Ascending aorta (tissue), 2 donors: ENCODE measurements at regions not wholly inside any gene's neighbourhood (a gene's known extent, or its start where the extent isn't known, plus 50 kb on each side); places are given as distances from the start of the nearest gene placed in this dataset.

ENCODE experiments used
- DNase-seq, 2 donors: peaks; one replicate each; pipeline ENCODE4 v3.0.0-alpha.2; 2019; ENCODE audit warnings: low spot score in 2 of 2
- H3K27ac ChIP-seq, 2 donors: fragments of 200-600 bp; sonication (generic); one replicate each; pipeline ENCODE4 v1.5.1; 2016 to 2017; ENCODE audit warnings: mild to moderate bottlenecking in 1 of 2
- H3K27me3 ChIP-seq: fragments of 200-600 bp; sonication (generic); one replicate; pipeline ENCODE4 v1.5.1; 2017
- H3K36me3 ChIP-seq, 2 donors: fragments of 200-600 bp; sonication (generic); one replicate each; pipeline ENCODE4 v1.5.1; 2016
- H3K4me1 ChIP-seq, 2 donors: fragments of 200-600 bp; sonication (generic); one replicate each; pipeline ENCODE4 v1.5.1; 2016 to 2017; ENCODE audit warnings: mild to moderate bottlenecking in 1 of 2
- H3K4me3 ChIP-seq, 2 donors: fragments of 200-600 bp; sonication (generic); one replicate each; pipeline ENCODE4 v1.5.1; 2016 to 2017; ENCODE audit warnings: mild to moderate bottlenecking in 1 of 2
- H3K9me3 ChIP-seq, 2 donors: fragments of 200-600 bp; sonication (generic); one replicate each; pipeline ENCODE4 v1.5.1; 2016
- CTCF ChIP-seq, 3 experiments: fragments of 200-600 bp in 2 of 3; fragments of 450-650 bp in 1 of 3; sonication (generic) in 2 of 3; IDR thresholded peaks; one replicate each; pipeline ENCODE4 v1.5.1; 2016 to 2019; ENCODE audit warnings: antibody characterized with exemption in 3 of 3, mild to moderate bottlenecking in 1 of 3, moderate library complexity in 1 of 3
- intact Hi-C: fragments of 100-400 bp; cut with DNase I; formaldehyde crosslinking; loops from one replicate; pipeline ENCODE4 v1.15.1; 2023

- intact Hi-C loops, result no loop called here
- no peak overlapping the region for H3K4me3 ChIP-seq
- DNase-seq, result no peak
- no peaks in the 10 kb centered on the region for H3K36me3 ChIP-seq
- no peak for TF ChIP-seq CTCF (IDR thresholded peaks at IDR 0.05)
- no peak overlapping the region for H3K27ac ChIP-seq
- no peaks in the 10 kb centered on the region for H3K27me3 ChIP-seq
- H3K4me1 ChIP-seq, result no peaks in the 10 kb centered on the region
- no peaks in the 10 kb centered on the region for H3K9me3 ChIP-seq
These were observed 108.5 kb upstream of the CHD6 start for GRCh38 chr20:41726727-41727126.

- DNase-seq, result no peak
- TF ChIP-seq CTCF (IDR thresholded peaks at IDR 0.05), result no peak
- H3K9me3 ChIP-seq, result no peaks in the 10 kb centered on the region
- intact Hi-C loops, result no loop called here
- no peaks in the 10 kb centered on the region for H3K4me1 ChIP-seq
- H3K4me3 ChIP-seq, result no peak overlapping the region
- H3K36me3 ChIP-seq, result no peaks in the 10 kb centered on the region
- no peaks in the 10 kb centered on the region for H3K27me3 ChIP-seq
- H3K27ac ChIP-seq, result no peak overlapping the region
These were observed 101.0 kb upstream of the CHD6 start for GRCh38 chr20:41719151-41719550.

DNA sequence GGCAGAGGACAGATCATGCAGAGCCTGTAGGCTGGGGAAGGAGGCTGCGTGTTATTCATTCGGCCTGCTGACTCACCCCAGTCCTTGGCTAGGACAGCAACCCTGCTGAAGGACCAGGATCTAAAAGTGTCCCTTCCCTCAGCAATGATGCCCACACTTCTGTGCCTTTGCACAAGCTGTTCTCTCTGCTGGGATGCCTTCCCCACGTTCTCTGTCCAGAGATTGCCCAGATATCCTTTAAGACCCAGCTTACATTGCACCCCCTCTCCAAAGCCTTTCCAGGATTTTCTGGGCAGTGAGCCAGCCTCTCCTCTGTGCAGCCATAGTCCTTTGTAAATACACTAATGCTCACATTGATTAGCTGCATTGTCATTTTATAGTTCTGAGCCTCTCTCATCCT is 99.3 kb upstream of the CHD6 start:
- Histone ChIP-seq H3K4me3 (no peak overlapping the region), H3K36me3 (no peaks in the 10 kb centered on the region), H3K27me3 (no peaks in the 10 kb centered on the region), H3K9me3 (no peaks in the 10 kb centered on the region), H3K27ac (no peak overlapping the region), H3K4me1 (no peaks in the 10 kb centered on the region)
- no peak for DNase-seq
- no peak for TF ChIP-seq CTCF (IDR thresholded peaks at IDR 0.05)
- intact Hi-C loops, result no loop called here

- no peak overlapping the region for H3K4me3 ChIP-seq
- intact Hi-C loops, result no loop called here
- no peak overlapping the region for H3K27ac ChIP-seq
These were observed 98.7 kb upstream of the CHD6 start for GRCh38 chr20:41716911-41717310.

DNA sequence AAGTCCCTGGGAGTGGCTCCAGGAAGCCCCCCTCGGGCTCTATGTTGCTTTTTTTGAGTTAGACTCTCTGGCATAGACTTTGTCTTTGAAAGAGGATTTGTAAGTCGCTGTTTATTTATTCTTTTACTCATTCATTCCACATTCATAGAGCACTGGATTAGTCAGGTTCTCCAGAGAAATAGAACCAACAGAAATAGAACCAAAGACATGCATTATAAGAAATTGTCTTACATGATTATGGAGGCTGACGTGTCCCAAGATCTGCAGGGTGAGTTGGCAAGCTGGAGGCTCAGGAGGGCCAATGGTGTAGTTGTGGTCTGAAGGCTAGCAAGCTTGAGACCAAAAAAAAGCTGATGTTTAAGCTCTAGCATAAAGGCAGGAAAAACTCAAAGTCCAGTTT is 98.3 kb upstream of the CHD6 start:
- no peaks in the 10 kb centered on the region for H3K4me1 ChIP-seq
- H3K36me3 ChIP-seq, result no peaks in the 10 kb centered on the region
- TF ChIP-seq CTCF (IDR thresholded peaks at IDR 0.05), result no peak
- intact Hi-C loops, result no loop called here
- no peak overlapping the region for H3K4me3 ChIP-seq
- no peaks in the 10 kb centered on the region for H3K9me3 ChIP-seq
- H3K27ac ChIP-seq, result no peak overlapping the region
- no peaks in the 10 kb centered on the region for H3K27me3 ChIP-seq
- no peak for DNase-seq

More at GRCh38 chr20:41716911-41717310, 98.7 kb upstream of the CHD6 start:
- no peak for DNase-seq
- Histone ChIP-seq H3K9me3 (no peaks in the 10 kb centered on the region), H3K27me3 (no peaks in the 10 kb centered on the region), H3K36me3 (no peaks in the 10 kb centered on the region), H3K4me1 (no peaks in the 10 kb centered on the region)
- TF ChIP-seq CTCF (IDR thresholded peaks at IDR 0.05), result no peak

DNA sequence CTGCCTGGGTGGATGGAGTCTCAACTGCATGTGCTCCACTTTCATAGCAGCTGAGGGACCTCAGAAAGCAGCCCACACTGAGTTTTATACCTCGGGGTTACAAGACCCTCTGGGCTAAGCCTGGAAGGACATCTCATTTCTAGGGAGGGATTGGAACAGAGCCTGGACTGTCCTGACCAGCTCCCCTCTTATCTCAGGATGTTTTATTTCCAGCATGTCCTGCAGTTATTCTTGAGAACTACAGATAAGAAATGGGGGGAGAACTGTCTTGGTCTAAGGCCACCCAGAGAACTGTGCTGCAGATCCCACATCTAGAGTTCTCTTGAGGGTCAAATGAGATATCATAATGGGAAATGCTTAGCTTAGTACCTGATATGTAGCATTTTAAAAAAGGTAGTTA is 97.3 kb upstream of the CHD6 start:
- Histone ChIP-seq H3K4me3 (no peak overlapping the region), H3K9me3 (no peaks in the 10 kb centered on the region), H3K27ac (no peak overlapping the region), H3K36me3 (no peaks in the 10 kb centered on the region), H3K4me1 (no peaks in the 10 kb centered on the region), H3K27me3 (no peaks in the 10 kb centered on the region)
- intact Hi-C loops, result no loop called here
- TF ChIP-seq CTCF (IDR thresholded peaks at IDR 0.05), result no peak
- DNase-seq, result no peak
